PC-9 (cell line): ENCODE measurements at regions not wholly inside any gene's neighbourhood (a gene's known extent, or its start where the extent isn't known, plus 50 kb on each side); places are given as distances from the start of the nearest gene placed in this dataset.

ENCODE experiments used
- BruUV-seq: library from RNA; stranded (reverse); fragments of 400-500 nt; replicated peaks from 2 replicates; lab custom pipeline; 2021; lab: Mats Ljungman, UMichigan
- CTCF ChIA-PET: fragments of 300-600 bp; sonication (Branson Sonifier 250); formaldehyde crosslinking; loops from one replicate; lab custom pipeline; 2022; ENCODE audit warnings: antibody characterized with exemption; lab: Charles Lee
- POLR2A ChIA-PET: fragments of 300-600 bp; sonication (Branson Sonifier 250); formaldehyde crosslinking; loops from one replicate; lab custom pipeline; 2022; ENCODE audit warnings: antibody characterized with exemption; ENCODE audit not compliant: unreplicated experiment; lab: Charles Lee
- DNase-seq, 2 experiments: peaks; one replicate each; pipeline versions ENCODE4 v3.0.0 to v3.0.0-alpha.2; 2015 to 2022; ENCODE audit warnings: mixed read lengths in 1 of 2
- H2AFZ ChIP-seq: fragments of 200-600 bp; sonication (generic); 2 replicates; pipeline ENCODE4 v1.8.1; 2017; ENCODE audit warnings: antibody characterized with exemption
- H3F3A ChIP-seq: fragments of 200-600 bp; sonication (generic); 2 replicates; pipeline ENCODE4 v1.8.1; 2017; ENCODE audit warnings: antibody characterized with exemption, mild to moderate bottlenecking, low read depth; ENCODE audit not compliant: insufficient read depth
- H3K27ac ChIP-seq: fragments of 200-600 bp; sonication (generic); 2 replicates; pipeline ENCODE4 v1.6.1; 2016; ENCODE audit warnings: mixed run types
- H3K27me3 ChIP-seq: fragments of 200-600 bp; sonication (generic); 2 replicates; pipeline ENCODE4 v1.6.1; 2016; ENCODE audit warnings: low read depth, mixed run types; ENCODE audit not compliant: insufficient read depth
- H3K36me3 ChIP-seq: fragments of 200-600 bp; sonication (generic); 2 replicates; pipeline ENCODE4 v1.6.1; 2016; ENCODE audit warnings: low read depth, mixed run types
- H3K4me1 ChIP-seq: fragments of 200-600 bp; sonication (generic); replicated peaks from 2 replicates; pipeline ENCODE4 v1.6.1; 2016; ENCODE audit warnings: mixed run types; ENCODE audit not compliant: insufficient read depth
- H3K4me2 ChIP-seq: fragments of 200-600 bp; sonication (generic); 2 replicates; pipeline ENCODE4 v1.6.1; 2017; ENCODE audit warnings: mixed run types
- H3K4me3 ChIP-seq: fragments of 200-600 bp; sonication (generic); 2 replicates; pipeline ENCODE4 v1.6.1; 2016; ENCODE audit warnings: mixed run types
- H3K79me2 ChIP-seq: fragments of 200-600 bp; sonication (generic); 2 replicates; pipeline ENCODE4 v1.6.1; 2017; ENCODE audit warnings: low read depth, mixed run types
- H3K9me2 ChIP-seq: fragments of 200-600 bp; sonication (generic); 2 replicates; pipeline ENCODE4 v1.8.1; 2017; ENCODE audit warnings: mild to moderate bottlenecking; ENCODE audit not compliant: insufficient read depth
- H3K9me3 ChIP-seq: fragments of 200-600 bp; sonication (generic); 2 replicates; pipeline ENCODE4 v1.8.1; 2016; ENCODE audit warnings: low read depth; ENCODE audit not compliant: insufficient read depth
- H4K20me1 ChIP-seq: fragments of 200-600 bp; sonication (generic); 2 replicates; pipeline ENCODE4 v1.8.1; 2017; ENCODE audit not compliant: insufficient read depth
- CTCF ChIP-seq: fragments of 200-600 bp; sonication (generic); conservative IDR thresholded peaks from 2 replicates; pipeline ENCODE4 v1.6.1; 2017; ENCODE audit warnings: mixed run types, antibody characterized with exemption, mild to moderate bottlenecking, moderate library complexity
- EZH2 ChIP-seq: fragments of 200-600 bp; sonication (generic); IDR thresholded peaks from 2 replicates; pipeline ENCODE4 v1.8.0; 2017; ENCODE audit warnings: antibody characterized with exemption, low read depth
- intact Hi-C: fragments of 100-400 bp; cut with micrococcal nuclease; formaldehyde crosslinking; loops from one replicate; pipeline ENCODE4 v1.10.0; 2022; ENCODE audit not compliant: unreplicated experiment

GRCh38 chr20:11976966-11977365 lies 59.3 kb downstream of the BTBD3 start:
- H3F3A ChIP-seq = no peaks in the 10 kb centered on the region
- no peaks in the 10 kb centered on the region for H3K27me3 ChIP-seq
- no peaks in the 10 kb centered on the region for H3K9me3 ChIP-seq
- POLR2A ChIA-PET = no interaction called here
- TF ChIP-seq CTCF (no peak), EZH2 (no peak)
- no peaks in the 10 kb centered on the region for H3K79me2 ChIP-seq
- H3K27ac ChIP-seq = no peak overlapping the region
- H3K4me2 ChIP-seq = no peak overlapping the region
- no peak overlapping the region for H3K4me3 ChIP-seq
- H2AFZ ChIP-seq = no peak overlapping the region
- intact Hi-C loops = no loop called here
- no peaks in the 10 kb centered on the region for H3K9me2 ChIP-seq
- no peaks in the 10 kb centered on the region for H3K4me1 ChIP-seq
- H3K36me3 ChIP-seq = no peaks in the 10 kb centered on the region
- CTCF ChIA-PET = no interaction called here
- DNase-seq = no peak
- BruUV-seq = no TSS peak
- H4K20me1 ChIP-seq = no peaks in the 10 kb centered on the region

- CTCF ChIA-PET = no interaction called here
- DNase-seq = no peak
- Histone ChIP-seq H3K27ac (no peak overlapping the region), H3K9me3 (no peaks in the 10 kb centered on the region), H3F3A (no peaks in the 10 kb centered on the region), H3K36me3 (no peaks in the 10 kb centered on the region), H4K20me1 (no peaks in the 10 kb centered on the region), H3K79me2 (no peaks in the 10 kb centered on the region), H3K4me1 (no peaks in the 10 kb centered on the region), H3K9me2 (no peaks in the 10 kb centered on the region), H3K4me2 (no peak overlapping the region), H3K27me3 (no peaks in the 10 kb centered on the region), H3K4me3 (no peak overlapping the region), H2AFZ (no peak overlapping the region)
- intact Hi-C loops = no loop called here
- BruUV-seq = no TSS peak
- POLR2A ChIA-PET = no interaction called here
- no peak for TF ChIP-seq CTCF
- TF ChIP-seq EZH2 = no peak
Measured at GRCh38 chr20:11978496-11978895, 60.8 kb downstream of the BTBD3 start.

DNA sequence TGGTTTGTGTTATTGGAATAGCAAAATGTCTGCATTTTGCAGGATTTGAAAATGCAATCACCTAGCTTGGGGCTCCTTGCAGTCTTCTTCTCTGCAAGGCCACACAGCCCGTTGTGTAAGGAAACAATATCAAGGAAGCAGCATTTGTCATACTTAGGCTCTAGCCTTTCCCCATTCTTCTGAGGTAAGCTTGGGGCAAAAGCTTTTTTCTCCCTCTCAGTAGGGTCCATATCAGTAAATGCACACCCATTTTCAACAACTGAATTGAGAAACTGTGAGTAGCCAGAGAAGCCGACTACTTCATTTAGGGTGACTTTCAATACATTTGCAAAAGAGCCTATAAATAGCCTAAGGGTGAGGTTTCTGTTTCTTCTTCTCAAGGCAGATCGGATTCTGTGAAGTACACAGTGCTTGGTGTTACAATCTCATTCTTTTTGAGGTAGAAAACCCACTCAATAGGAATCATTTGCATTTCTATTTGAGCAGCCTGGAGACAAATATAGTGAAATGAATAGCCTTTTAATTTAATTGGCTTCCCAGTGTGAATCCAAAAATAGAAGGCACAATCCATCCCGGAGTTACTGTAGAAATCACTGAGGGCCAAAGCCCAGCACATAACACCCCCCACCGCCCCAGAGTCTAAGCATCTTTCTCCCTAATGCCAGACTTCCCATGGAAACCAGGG lies 61.8 kb downstream of the BTBD3 start:
- Histone ChIP-seq H2AFZ (no peak overlapping the region), H3K79me2 (no peaks in the 10 kb centered on the region), H3K27me3 (no peaks in the 10 kb centered on the region), H3K4me1 (no peaks in the 10 kb centered on the region), H3K4me3 (no peak overlapping the region), H3K4me2 (no peak overlapping the region), H3K9me2 (no peaks in the 10 kb centered on the region), H3K27ac (no peak overlapping the region), H4K20me1 (no peaks in the 10 kb centered on the region), H3F3A (no peaks in the 10 kb centered on the region), H3K9me3 (no peaks in the 10 kb centered on the region), H3K36me3 (no peaks in the 10 kb centered on the region)
- BruUV-seq = no TSS peak
- POLR2A ChIA-PET = no interaction called here
- DNase-seq = no peak
- intact Hi-C loops = no loop called here
- CTCF ChIA-PET = no interaction called here
- TF ChIP-seq EZH2 = no peak
- no peak for TF ChIP-seq CTCF
